Glutamatergic neuron (in vitro differentiated cells): ENCODE measurements at regions not wholly inside any gene's neighbourhood (a gene's known extent, or its start where the extent isn't known, plus 50 kb on each side); places are given as distances from the start of the nearest gene placed in this dataset.

Experiments
- DNase-seq: peaks from one replicate; pipeline ENCODE4 v3.0.0; 2022
- H3K27ac Mint-ChIP-seq: one replicate; pipeline ENCODE4 v1.8.0; 2020; ENCODE audit warnings: mild to moderate bottlenecking, mixed read lengths, inconsistent platforms; ENCODE audit not compliant: unreplicated experiment
- H3K27me3 Mint-ChIP-seq: one replicate; pipeline ENCODE4 v1.8.0; 2020; ENCODE audit warnings: mild to moderate bottlenecking, moderate library complexity, mixed read lengths, inconsistent platforms; ENCODE audit not compliant: unreplicated experiment
- H3K36me3 Mint-ChIP-seq: one replicate; pipeline ENCODE4 v1.8.0; 2020; ENCODE audit warnings: mild to moderate bottlenecking, mixed read lengths, inconsistent platforms; ENCODE audit not compliant: unreplicated experiment
- H3K4me1 Mint-ChIP-seq: one replicate; pipeline ENCODE4 v1.8.0; 2020; ENCODE audit warnings: mild to moderate bottlenecking, low read depth, mixed read lengths, inconsistent platforms; ENCODE audit not compliant: unreplicated experiment
- H3K4me3 Mint-ChIP-seq: one replicate; pipeline ENCODE4 v1.8.0; 2020; ENCODE audit warnings: mild to moderate bottlenecking, mixed read lengths, inconsistent platforms; ENCODE audit not compliant: unreplicated experiment
- H3K9me3 Mint-ChIP-seq: one replicate; pipeline ENCODE4 v1.8.0; 2020; ENCODE audit warnings: mild to moderate bottlenecking, moderate library complexity, mixed read lengths, inconsistent platforms; ENCODE audit not compliant: unreplicated experiment
- TF ChIP-seq, protein P1 (sequence below): fragments of 200-600 bp; sonication (generic); IDR thresholded peaks from one replicate; pipeline ENCODE4 v1.5.0; 2021; ENCODE audit not compliant: partially characterized antibody, unreplicated experiment

DNA sequence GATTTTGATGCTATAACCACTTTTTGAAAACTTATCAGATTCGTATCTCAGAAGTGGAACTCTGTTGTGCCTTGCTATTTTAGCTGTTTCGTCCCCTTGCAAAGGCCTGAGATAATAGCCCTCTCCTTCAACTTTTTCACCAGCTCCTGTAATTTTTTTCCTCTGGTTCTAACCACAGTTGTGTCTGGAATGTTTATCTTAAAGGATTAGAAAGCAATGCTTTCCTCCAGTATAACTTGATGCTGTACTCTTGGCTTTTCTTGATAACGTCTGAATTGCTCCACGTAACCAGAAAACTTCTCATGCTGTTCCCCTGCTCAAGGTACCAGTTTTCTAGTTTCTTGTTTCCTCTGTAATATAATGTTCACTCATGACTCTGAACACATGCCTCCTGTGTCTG is 209.4 kb downstream of the DTWD2 start:
- no peaks in the 10 kb centered on the region for H3K36me3 Mint-ChIP-seq
- H3K27me3 Mint-ChIP-seq = no peaks in the 10 kb centered on the region
- peaks cover 1% of the 10 kb centered on the region for H3K9me3 Mint-ChIP-seq
- H3K27ac Mint-ChIP-seq = no peak overlapping the region
- H3K4me1 Mint-ChIP-seq = peaks cover 12% of the 10 kb centered on the region
- TF ChIP-seq, protein P1, sequence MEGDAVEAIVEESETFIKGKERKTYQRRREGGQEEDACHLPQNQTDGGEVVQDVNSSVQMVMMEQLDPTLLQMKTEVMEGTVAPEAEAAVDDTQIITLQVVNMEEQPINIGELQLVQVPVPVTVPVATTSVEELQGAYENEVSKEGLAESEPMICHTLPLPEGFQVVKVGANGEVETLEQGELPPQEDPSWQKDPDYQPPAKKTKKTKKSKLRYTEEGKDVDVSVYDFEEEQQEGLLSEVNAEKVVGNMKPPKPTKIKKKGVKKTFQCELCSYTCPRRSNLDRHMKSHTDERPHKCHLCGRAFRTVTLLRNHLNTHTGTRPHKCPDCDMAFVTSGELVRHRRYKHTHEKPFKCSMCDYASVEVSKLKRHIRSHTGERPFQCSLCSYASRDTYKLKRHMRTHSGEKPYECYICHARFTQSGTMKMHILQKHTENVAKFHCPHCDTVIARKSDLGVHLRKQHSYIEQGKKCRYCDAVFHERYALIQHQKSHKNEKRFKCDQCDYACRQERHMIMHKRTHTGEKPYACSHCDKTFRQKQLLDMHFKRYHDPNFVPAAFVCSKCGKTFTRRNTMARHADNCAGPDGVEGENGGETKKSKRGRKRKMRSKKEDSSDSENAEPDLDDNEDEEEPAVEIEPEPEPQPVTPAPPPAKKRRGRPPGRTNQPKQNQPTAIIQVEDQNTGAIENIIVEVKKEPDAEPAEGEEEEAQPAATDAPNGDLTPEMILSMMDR = no peak
- no peak overlapping the region for H3K4me3 Mint-ChIP-seq
- no peak for DNase-seq

DNA sequence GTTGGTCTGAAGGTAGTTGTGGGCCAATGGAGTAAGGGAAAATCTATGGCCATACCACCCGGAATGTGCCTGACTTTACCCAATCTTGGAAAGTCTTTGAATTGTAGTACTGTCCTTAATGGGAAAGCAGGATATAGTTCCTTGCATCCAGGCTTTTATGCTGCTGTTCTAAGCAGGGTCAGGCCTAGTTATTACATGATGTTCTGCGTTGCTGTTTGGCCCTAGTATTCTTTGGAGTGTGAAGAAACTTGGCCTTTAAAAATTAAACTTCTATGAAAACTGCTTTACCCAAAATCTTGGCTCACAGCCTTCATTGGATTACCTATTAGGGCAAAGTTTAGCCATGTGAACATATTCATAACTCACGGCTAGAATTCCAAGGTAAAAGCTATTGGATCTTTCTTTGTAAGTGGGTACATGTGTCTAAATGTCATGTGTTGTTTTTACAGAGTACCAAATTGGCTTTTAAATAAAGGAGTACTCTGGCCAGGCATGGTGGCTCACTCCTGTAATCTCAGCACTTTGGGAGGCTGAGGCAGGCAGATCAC is 211.1 kb downstream of the DTWD2 start:
- no peak overlapping the region for H3K27ac Mint-ChIP-seq
- TF ChIP-seq, protein P1 = no peak
- no peaks in the 10 kb centered on the region for H3K27me3 Mint-ChIP-seq
- peaks cover 1% of the 10 kb centered on the region for H3K9me3 Mint-ChIP-seq
- no peak for DNase-seq
- H3K36me3 Mint-ChIP-seq = no peaks in the 10 kb centered on the region
- H3K4me3 Mint-ChIP-seq = no peak overlapping the region
- H3K4me1 Mint-ChIP-seq = peaks cover 12% of the 10 kb centered on the region

GRCh38 chr5:118776755-118777154 is 211.6 kb downstream of the DTWD2 start:
- no peaks in the 10 kb centered on the region for H3K27me3 Mint-ChIP-seq
- no peak overlapping the region for H3K4me3 Mint-ChIP-seq
- H3K9me3 Mint-ChIP-seq = peaks cover 1% of the 10 kb centered on the region
- TF ChIP-seq, protein P1 = no peak
- H3K27ac Mint-ChIP-seq = no peak overlapping the region
- DNase-seq = no peak
- peaks cover under 1% of the 10 kb centered on the region for H3K36me3 Mint-ChIP-seq
- peaks cover 12% of the 10 kb centered on the region for H3K4me1 Mint-ChIP-seq

DNA sequence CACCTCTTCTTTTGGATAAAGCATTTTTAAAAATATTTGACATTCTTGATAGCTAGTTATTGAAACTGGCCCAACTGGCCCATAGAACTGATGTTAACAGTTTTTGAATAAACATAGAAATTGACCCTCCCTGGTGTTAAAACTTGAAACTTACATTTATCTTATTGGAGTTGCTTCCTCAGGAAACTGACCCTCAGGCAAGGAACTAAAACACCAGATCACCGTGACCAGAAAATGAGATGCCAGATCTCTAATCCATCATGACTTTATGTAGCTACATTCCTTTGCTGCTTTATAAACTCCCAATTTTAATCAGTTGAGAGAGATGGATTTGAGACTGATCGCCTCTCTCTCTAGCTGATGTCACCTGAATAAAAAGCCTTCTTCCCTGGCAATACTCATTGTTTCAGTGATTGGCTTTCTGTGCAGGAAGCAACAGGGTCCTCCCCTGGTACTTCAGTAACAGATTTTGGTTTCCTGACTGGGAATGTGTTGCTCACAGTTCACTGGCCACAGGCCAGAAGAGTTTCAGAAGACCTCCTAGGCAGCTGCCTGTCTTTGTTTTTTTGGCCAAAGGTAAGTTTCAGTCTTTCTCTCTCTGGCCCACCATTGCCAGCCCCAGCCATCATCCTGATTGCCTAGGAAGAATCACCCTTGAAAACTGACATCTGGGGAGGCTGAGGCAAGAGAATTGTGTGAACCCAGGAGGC is 212.4 kb downstream of the DTWD2 start:
- Mint-ChIP-seq H3K36me3 (peaks cover 5% of the 10 kb centered on the region), H3K4me3 (no peak overlapping the region), H3K27ac (no peak overlapping the region), H3K9me3 (peaks cover 1% of the 10 kb centered on the region), H3K27me3 (peaks cover 2% of the 10 kb centered on the region), H3K4me1 (peaks cover 8% of the 10 kb centered on the region)
- TF ChIP-seq, protein P1 = no peak
- DNase-seq = no peak

GRCh38 chr5:118768607-118769175 is 219.7 kb downstream of the DTWD2 start:
- Mint-ChIP-seq H3K36me3 (peaks cover 5% of the 10 kb centered on the region), H3K27ac (no peak overlapping the region), H3K9me3 (no peaks in the 10 kb centered on the region), H3K4me3 (no peak overlapping the region), H3K4me1 (no peaks in the 10 kb centered on the region), H3K27me3 (peaks cover 2% of the 10 kb centered on the region)
- no peak for DNase-seq
- TF ChIP-seq, protein P1 = no peak
